PC-3 (cell line): ENCODE measurements at regions not wholly inside any gene's neighbourhood (a gene's known extent, or its start where the extent isn't known, plus 50 kb on each side); places are given as distances from the start of the nearest gene placed in this dataset.

Experiments
- ATAC-seq: fragments of 200-7000 bp; cut with Tn5 transposase; 2 replicates; pipeline ENCODE4 v1.9.1; 2020; ENCODE audit warnings: mild to moderate bottlenecking, moderate library complexity
- BruUV-seq: library from RNA; stranded (reverse); fragments of 400-500 nt; replicated peaks from 2 replicates; lab custom pipeline; 2021; lab: Mats Ljungman, UMichigan
- CTCF ChIA-PET: fragments of 300-600 bp; sonication (Branson Sonifier 250); formaldehyde crosslinking; loops from one replicate; lab custom pipeline; 2022; ENCODE audit warnings: antibody characterized with exemption; lab: Charles Lee
- POLR2A ChIA-PET: fragments of 300-600 bp; sonication (Branson Sonifier 250); formaldehyde crosslinking; loops from one replicate; lab custom pipeline; 2022; ENCODE audit warnings: antibody characterized with exemption; ENCODE audit not compliant: unreplicated experiment; lab: Charles Lee
- DNase-seq: peaks from one replicate; pipeline ENCODE4 v3.0.0-alpha.2; 2015
- H2AFZ ChIP-seq: fragments of 300-600 bp; sonication (generic); 2 replicates; pipeline ENCODE4 v1.6.0; 2016; ENCODE audit warnings: antibody characterized with exemption, low read length
- H3F3A ChIP-seq: fragments of 300-600 bp; sonication (generic); one replicate; pipeline ENCODE4 v1.6.0; 2017; ENCODE audit warnings: antibody characterized with exemption, low read length, control low read depth, mild to moderate bottlenecking; ENCODE audit not compliant: unreplicated experiment
- H3K27ac ChIP-seq: fragments of 300-600 bp; sonication (generic); 2 replicates; pipeline ENCODE4 v1.5.1; 2016; ENCODE audit warnings: mild to moderate bottlenecking, low read length
- H3K27me3 ChIP-seq: fragments of 300-600 bp; sonication (generic); 2 replicates; pipeline ENCODE4 v1.6.1; 2016; ENCODE audit warnings: low read length, mixed read lengths
- H3K36me3 ChIP-seq: fragments of 300-600 bp; sonication (generic); 2 replicates; pipeline ENCODE4 v1.6.1; 2016; ENCODE audit warnings: low read depth, mixed run types, low read length, mixed read lengths
- H3K4me1 ChIP-seq: fragments of 300-600 bp; sonication (generic); 2 replicates; pipeline ENCODE4 v1.5.1; 2016; ENCODE audit warnings: low read length; ENCODE audit not compliant: insufficient read depth
- H3K4me2 ChIP-seq: fragments of 300-600 bp; sonication (generic); 2 replicates; pipeline ENCODE4 v1.6.0; 2016; ENCODE audit warnings: low read length
- H3K4me3 ChIP-seq: fragments of 300-600 bp; sonication (generic); 2 replicates; pipeline ENCODE4 v1.5.1; 2016; ENCODE audit warnings: mild to moderate bottlenecking, low read length, mixed read lengths
- H3K79me2 ChIP-seq: fragments of 300-600 bp; sonication (generic); 2 replicates; pipeline ENCODE4 v1.6.1; 2017; ENCODE audit warnings: low read length, mixed read lengths
- H3K9ac ChIP-seq: fragments of 300-600 bp; sonication (generic); 2 replicates; pipeline ENCODE4 v1.6.0; 2016; ENCODE audit warnings: mild to moderate bottlenecking, low read length
- H3K9me2 ChIP-seq: fragments of 300-600 bp; sonication (generic); replicated peaks from 2 replicates; pipeline ENCODE4 v1.6.1; 2016; ENCODE audit warnings: mixed run types, low read length, mixed read lengths
- H3K9me3 ChIP-seq: fragments of 300-600 bp; sonication (generic); 2 replicates; pipeline ENCODE4 v1.6.1; 2016; ENCODE audit warnings: low read length, mixed read lengths
- H4K20me1 ChIP-seq: fragments of 300-600 bp; sonication (generic); 2 replicates; pipeline ENCODE4 v1.6.1; 2016; ENCODE audit warnings: low read length, mixed read lengths
- EZH2 ChIP-seq: fragments of 300-600 bp; sonication (generic); IDR thresholded peaks from one replicate; pipeline ENCODE4 v1.6.1; 2017; ENCODE audit warnings: antibody characterized with exemption, mild to moderate bottlenecking, low read length; ENCODE audit not compliant: unreplicated experiment
- EZH2phosphoT487 ChIP-seq: fragments of 300-600 bp; sonication (generic); IDR thresholded peaks from 2 replicates; pipeline ENCODE4 v1.6.1; 2018; ENCODE audit warnings: mild to moderate bottlenecking, antibody characterized with exemption, low read length, borderline replicate concordance
- intact Hi-C: fragments of 100-400 bp; cut with micrococcal nuclease; formaldehyde crosslinking; loops from 2 replicates; pipeline ENCODE4 v1.9.0; 2023
- TF ChIP-seq, protein P1 (sequence below): fragments of 300-600 bp; sonication (generic); conservative IDR thresholded peaks from 2 replicates; pipeline ENCODE4 v1.5.1; 2017; ENCODE audit warnings: antibody characterized with exemption, low read depth, mild to moderate bottlenecking, low read length

GRCh38 chr10:8638088-8638672, 583.7 kb downstream of the GATA3 start:
- Histone ChIP-seq H3F3A (no peaks in the 10 kb centered on the region), H3K27ac (no peak overlapping the region), H2AFZ (no peak overlapping the region), H3K27me3 (no peaks in the 10 kb centered on the region), H3K4me2 (no peak overlapping the region), H3K4me3 (no peak overlapping the region), H3K9me2 (no peaks in the 10 kb centered on the region), H3K4me1 (no peaks in the 10 kb centered on the region), H3K9ac (no peak overlapping the region), H4K20me1 (no peaks in the 10 kb centered on the region), H3K36me3 (no peaks in the 10 kb centered on the region), H3K79me2 (no peaks in the 10 kb centered on the region), H3K9me3 (no peaks in the 10 kb centered on the region)
- DNase-seq: no peak
- ATAC-seq: no peak
- POLR2A ChIA-PET: no interaction called here
- CTCF ChIA-PET: no interaction called here
- intact Hi-C loops: no loop called here
- TF ChIP-seq EZH2phosphoT487 (no peak), EZH2 (no peak)
- TF ChIP-seq, protein P1, sequence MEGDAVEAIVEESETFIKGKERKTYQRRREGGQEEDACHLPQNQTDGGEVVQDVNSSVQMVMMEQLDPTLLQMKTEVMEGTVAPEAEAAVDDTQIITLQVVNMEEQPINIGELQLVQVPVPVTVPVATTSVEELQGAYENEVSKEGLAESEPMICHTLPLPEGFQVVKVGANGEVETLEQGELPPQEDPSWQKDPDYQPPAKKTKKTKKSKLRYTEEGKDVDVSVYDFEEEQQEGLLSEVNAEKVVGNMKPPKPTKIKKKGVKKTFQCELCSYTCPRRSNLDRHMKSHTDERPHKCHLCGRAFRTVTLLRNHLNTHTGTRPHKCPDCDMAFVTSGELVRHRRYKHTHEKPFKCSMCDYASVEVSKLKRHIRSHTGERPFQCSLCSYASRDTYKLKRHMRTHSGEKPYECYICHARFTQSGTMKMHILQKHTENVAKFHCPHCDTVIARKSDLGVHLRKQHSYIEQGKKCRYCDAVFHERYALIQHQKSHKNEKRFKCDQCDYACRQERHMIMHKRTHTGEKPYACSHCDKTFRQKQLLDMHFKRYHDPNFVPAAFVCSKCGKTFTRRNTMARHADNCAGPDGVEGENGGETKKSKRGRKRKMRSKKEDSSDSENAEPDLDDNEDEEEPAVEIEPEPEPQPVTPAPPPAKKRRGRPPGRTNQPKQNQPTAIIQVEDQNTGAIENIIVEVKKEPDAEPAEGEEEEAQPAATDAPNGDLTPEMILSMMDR: no peak
- BruUV-seq: no TSS peak

GRCh38 chr10:8639486-8640185, 585.1 kb downstream of the GATA3 start:
- no peak for DNase-seq
- ATAC-seq: no peak
- CTCF ChIA-PET: no interaction called here

More at GRCh38 chr10:8639486-8640185, 585.1 kb downstream of the GATA3 start:
- Histone ChIP-seq H3K4me1 (no peaks in the 10 kb centered on the region), H3K9me3 (no peaks in the 10 kb centered on the region), H3K4me3 (no peak overlapping the region), H3K9me2 (no peaks in the 10 kb centered on the region), H3K9ac (no peak overlapping the region), H2AFZ (no peak overlapping the region), H3K79me2 (no peaks in the 10 kb centered on the region), H4K20me1 (no peaks in the 10 kb centered on the region), H3F3A (no peaks in the 10 kb centered on the region), H3K27me3 (no peaks in the 10 kb centered on the region), H3K27ac (no peak overlapping the region), H3K4me2 (no peak overlapping the region), H3K36me3 (no peaks in the 10 kb centered on the region)
- POLR2A ChIA-PET: no interaction called here
- intact Hi-C loops: no loop called here
- TF ChIP-seq EZH2phosphoT487 (no peak), EZH2 (no peak)
- TF ChIP-seq, protein P1: no peak
- BruUV-seq: no TSS peak
